Activated CD8-positive, alpha-beta memory T cell treated with anti-CD3 and anti-CD28 coated beads, Interleukin-2, amount 50 U/mL, for 1 hour (primary cell): ENCODE measurements at regions not wholly inside any gene's neighbourhood (a gene's known extent, or its start where the extent isn't known, plus 50 kb on each side); places are given as distances from the start of the nearest gene placed in this dataset.
"Not testable (repeated sequence)": the region's sequence is repeated elsewhere in the genome, so short reads cannot be mapped to it uniquely, and the experiment has no call there.

ENCODE experiments used
- DNase-seq: peaks from one replicate; pipeline ENCODE4 v3.0.0-alpha.2; 2020; ENCODE audit errors: extremely low read depth

DNA sequence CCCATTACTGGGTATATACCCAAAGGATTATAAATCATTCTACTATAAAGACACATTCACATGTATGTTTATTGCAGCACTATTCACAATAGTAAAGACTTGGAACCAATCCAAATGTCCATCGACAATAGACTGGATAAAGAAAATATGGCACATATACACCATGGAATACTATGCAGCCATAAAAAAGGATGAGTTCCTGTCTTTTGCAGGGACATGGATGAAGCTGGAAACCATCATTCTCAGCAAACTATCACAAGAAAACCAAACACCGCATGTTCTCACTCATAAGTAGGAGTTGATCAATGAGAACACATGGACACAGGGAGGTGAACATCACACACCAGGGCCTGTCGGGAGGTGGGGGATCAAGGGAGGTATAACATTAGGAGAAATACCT is 62.2 kb upstream of the FBXL17 start:
- DNase-seq, result not testable (repeated sequence)

GRCh38 chr5:108442063-108442651 is 60.3 kb upstream of the FBXL17 start:
- not testable (repeated sequence) for DNase-seq

GRCh38 chr5:108437425-108437824 is 55.5 kb upstream of the FBXL17 start:
- no peak for DNase-seq

GRCh38 chr5:108436696-108437095 is 54.8 kb upstream of the FBXL17 start:
- no peak for DNase-seq

- no peak for DNase-seq
These were observed 51.7 kb upstream of the FBXL17 start for GRCh38 chr5:108433600-108433999.

DNA sequence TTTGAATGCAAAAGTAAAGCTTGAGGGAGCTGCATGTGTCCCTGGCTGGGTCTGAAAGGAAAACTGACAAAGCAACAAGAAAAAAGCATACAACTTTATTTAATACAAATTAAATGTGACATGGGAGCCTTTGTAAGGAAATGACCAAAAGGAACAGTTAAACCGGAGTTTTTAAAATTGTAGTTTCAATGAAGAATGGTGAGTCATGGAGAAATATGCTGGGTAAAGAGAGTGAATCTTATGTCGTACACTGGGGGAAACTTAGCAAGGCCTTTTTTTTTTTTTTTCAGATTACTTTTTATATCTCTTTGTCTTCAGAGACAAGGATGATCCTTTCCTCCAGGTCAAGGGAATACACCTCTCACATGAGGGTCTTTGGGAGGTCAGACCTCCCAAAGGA is 50.1 kb upstream of the FBXL17 start:
- no peak for DNase-seq
